GM21529 (cell line): ENCODE measurements at regions not wholly inside any gene's neighbourhood (a gene's known extent, or its start where the extent isn't known, plus 50 kb on each side); places are given as distances from the start of the nearest gene placed in this dataset.
"Not testable (repeated sequence)": the region's sequence is repeated elsewhere in the genome, so short reads cannot be mapped to it uniquely, and the experiment has no call there.

ENCODE experiments used
- ATAC-seq: cut with Tn5 transposase; IDR thresholded peaks from one replicate; pipeline ENCODE4 v1.9.1; 2021; ENCODE audit not compliant: unreplicated experiment

DNA sequence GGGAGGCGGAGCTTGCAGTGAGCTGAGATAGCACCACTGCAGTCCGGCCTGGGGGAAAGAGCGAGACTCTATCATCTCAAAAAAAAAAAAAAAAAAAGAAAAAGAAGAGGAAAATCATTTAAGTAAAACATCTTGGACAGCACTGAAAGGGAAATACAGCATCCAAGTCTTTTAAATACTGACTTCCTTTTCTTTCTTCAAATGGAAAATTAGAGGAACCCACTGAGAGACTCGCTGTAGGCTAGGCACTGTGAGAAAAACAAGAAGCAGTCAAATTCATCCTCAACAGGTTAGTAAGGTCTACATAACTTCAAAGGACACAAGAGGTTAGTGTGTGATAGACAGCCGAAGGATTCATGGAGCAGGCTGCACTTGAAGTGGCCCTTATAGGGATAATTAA, 243.7 kb downstream of the BLID start:
- ATAC-seq, result no peak

DNA sequence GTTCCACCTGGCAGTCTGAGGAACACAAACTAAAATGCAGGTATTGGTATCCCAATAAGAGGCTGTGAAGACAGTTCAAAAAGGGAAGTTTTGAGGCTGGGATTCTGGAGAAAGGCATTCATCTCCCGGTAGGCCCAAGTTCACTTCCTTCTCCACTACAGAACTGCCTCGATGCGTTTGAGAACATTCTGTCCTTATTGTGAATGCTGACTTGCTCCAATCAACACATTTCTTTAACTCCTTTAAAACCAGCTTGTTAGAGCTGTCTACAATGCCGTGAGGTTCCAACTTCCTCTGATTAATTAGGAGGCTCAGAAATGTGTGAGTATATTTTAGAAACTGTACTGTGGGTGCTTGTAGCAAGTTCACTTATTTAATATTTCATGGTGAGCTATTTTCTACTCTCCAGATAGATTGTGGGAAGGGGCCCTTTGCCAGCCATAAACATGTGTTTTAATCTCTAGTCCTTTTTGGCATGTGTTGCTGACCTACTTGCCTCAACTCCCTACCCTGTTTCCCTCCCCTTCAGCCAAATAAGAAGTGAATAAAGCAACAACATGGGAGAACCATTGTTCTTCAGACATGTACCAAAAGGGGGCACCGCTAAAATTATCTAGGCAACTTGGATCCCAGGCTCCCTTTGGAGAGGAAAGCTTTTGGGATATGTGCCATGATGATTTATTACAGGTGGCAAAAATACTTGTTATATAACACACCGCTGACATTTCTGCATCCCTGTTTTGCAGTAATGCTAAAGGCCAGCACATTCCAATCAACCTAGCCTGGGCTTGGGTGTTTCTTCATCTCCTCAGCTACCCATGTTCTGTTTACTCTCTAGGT, 245.6 kb downstream of the BLID start:
- ATAC-seq, result no peak

DNA sequence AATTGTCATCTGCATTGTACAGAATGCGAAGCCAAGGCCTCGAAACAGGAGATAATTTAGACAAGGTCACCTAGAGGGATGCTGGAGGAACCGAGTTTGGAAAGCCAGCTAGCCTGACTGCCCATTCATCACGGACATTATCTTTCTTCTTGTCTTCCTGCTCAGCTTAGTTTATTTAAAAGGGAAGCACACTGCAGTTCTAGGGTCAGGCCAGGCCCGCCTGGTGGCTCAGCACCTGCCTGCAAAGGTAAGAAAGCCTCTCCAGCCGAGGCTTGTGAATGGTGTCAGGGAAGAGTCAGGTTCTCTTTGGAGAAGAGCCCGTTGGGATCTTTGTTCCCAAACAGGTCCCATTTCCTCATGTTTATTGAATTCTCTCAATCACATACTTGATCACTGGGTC, 246.5 kb downstream of the BLID start:
- ATAC-seq, result no peak

DNA sequence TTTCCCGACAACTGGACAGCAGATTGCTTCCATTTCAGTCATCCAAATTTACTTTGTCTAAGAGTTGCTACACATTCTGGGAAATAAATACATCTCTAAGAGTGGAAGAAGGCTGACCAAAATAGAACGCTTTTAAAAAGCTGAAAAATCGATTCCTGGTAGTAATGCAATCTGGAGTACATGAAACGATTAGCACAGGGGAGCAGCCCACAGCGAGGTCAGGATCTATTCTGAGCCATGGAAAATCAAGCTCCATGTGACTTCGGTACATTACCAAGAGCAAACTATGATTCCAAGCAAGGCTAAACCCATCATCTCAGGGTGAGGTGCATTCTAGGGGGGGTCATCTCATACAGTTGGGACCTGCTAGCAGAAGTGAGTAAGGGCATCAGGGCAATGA, 249.3 kb downstream of the BLID start:
- ATAC-seq, result no peak

DNA sequence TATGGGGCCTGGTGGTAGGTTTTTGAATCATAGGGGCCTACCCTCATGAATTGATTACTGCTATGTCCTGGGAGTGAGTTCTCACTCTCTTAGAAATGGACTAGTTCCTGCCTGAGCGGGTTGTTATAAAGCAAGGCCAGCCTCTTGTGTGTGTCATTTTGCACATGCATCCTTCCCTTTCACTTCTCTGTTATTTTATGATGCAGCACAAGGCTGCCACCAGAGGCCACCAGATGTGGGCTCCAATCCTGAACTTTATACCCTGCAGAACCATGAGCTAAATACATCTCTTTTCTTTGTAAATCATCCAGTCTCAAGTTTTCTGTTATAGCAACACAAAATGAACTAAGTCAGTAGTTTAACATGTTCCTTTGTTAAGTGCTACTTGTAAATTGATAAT, 251.4 kb downstream of the BLID start:
- no peak for ATAC-seq

DNA sequence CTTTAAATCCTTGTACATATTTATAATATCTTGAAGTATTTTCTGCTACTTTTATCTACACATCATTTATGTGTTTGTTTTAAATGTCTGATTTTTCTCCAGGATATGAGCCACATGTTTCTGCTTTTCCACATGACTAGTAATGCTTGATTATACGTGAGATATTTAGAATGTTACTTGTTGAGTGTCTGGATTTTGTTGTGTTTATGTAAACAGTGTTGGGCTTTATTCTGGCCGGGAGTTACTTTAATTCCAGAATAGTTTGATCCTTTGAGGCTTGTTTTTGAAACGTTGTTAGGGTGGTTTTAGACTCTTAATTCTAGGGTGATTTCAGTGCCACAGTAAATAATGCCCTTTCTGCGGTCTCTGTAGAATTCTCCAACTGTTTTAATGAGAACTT, 252.9 kb downstream of the BLID start:
- no peak for ATAC-seq

DNA sequence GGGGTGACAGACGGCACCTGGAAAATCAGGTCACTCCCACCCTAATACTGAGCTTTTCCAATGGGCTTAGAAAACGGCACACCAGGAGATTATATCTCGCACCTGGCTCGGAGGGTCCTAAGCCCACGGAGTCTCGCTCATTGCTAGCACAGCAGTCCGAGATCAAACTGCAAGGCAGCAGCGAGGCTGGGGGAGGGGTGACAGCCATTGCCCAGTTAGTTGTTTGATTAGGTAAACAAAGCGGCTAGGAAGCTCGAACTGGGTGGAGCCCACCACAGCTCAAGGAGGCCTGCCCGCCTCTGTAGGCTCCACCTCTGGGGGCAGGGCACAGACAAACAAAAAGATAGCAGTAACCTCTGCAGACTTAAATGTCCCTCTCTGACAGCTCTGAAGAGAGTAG, 260.9 kb downstream of the BLID start:
- ATAC-seq, result not testable (repeated sequence)

DNA sequence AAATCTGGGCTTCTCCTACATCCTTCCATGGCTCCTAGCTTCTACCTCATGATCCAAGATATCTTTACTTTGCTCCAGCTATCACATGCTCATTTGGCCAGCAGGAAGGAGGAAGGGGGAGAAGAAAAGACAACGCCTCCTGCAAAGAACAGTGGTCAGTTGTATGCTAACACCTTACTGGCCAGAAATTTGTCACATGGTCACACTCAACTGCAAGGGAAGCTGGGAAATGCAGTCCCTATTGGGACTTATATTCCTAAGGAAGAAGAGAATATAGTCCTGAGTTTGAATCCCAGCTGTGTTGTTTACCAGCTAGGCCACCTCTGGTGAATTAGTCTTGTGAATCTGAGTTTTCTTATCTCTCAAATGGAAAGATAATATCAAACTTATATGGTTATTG, 272.0 kb downstream of the BLID start:
- no peak for ATAC-seq

DNA sequence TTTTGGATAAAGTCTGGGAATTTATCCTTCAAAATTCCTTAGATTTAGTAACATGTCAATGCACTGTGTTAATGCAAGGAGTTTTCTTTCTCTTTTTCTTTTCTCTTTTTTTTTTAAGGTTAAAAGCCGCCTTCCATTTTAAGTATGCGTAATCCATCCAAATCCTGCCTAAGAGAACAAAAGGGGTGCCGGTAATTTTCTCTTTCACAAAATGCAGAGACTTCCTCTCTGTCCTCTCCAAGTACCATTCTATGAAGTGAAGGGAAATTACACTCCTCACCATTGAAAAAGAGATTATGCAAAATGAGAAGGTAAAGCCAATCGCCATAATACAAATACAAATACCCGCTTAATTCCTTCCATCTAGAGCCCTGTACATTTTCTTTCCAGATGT, 273.8 kb downstream of the BLID start:
- no peak for ATAC-seq

DNA sequence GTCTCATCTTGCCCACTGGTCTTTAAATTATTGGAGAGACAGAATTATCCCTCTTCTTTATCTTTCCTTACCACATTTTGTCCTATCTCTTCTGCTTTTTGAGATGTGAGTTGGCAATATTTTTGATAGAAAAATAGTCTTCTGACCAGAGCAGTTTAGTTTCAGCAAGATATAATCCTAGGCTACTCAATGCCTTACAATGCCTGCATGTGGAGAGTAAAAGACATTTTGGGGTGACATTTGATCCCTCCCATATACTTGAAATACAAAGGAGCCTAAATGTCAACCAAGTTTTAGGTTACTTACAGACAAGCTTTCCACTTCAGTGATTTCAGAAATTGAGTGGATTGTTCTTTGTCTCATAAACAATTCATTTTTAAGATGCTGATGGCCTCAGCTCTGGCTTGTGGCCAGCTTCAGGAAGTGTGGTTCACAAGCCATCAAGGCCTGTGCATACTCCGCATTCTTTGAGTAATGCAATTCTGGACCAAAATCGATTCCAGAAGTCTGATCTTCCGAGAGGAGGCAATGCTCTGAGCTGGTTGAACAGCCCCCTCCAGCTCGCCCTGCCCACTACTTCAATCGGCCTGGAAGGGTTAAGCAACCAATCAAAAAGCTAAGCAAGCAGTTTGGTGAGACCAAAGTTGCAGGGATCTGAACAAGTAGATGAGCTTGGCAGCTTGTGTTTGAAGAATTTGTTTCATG, 274.4 kb downstream of the BLID start:
- ATAC-seq, result no peak

DNA sequence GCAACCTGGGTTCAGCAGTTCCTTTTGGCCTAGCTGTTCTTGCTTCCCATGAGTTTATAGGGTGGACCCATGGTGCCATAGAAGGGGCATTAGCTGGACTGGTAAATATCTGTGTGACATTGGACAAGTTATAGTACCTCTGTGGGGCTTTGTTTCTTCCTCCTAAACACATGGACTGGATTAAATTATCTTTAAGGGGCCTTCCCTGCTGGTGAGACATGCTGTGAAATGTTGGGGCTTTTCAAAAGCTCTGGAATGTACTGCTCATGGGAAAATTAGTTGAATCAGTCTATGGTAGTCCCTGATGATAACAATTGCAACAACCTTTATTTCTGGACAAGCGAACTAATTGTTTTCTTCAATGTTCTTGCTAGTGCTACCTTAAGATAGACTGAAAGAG, 276.2 kb downstream of the BLID start:
- ATAC-seq, result no peak

DNA sequence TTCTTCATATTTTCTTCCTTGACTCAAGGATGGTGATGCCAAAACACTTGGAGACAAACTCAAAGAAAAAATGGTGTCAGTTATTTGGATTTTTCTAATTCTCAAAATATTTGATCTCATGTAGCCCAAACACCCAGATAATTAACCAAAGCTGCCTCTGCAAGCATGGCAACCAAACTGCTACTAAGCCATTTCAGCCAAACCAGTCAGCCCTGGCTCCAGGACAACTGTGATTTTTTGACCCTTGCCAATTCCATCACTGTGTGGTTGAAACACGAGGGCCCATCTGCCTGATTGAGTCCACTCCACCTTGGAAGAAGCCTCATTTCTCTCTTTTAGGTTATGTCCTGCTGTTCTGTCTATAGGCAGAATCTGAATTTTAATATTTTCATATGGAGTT, 277.4 kb downstream of the BLID start:
- ATAC-seq, result no peak

DNA sequence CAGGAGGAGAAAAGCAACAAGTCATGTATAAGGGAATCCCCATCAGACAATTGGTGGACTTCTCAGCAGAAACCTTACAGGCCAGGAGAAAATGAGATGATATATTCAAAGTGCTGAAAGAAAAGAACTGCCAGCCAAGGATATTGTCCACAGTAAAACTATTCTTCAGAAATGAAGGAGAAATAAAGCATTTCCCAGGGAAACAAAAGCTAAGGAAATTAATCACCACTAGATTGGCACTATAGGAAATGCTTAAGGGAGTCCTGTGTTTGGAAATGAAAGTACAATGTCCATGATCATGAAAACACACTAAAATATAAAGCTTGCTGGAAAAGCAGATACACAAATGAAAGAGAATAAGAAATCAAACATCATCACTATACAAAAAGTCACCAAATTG, 282.0 kb downstream of the BLID start:
- no peak for ATAC-seq

DNA sequence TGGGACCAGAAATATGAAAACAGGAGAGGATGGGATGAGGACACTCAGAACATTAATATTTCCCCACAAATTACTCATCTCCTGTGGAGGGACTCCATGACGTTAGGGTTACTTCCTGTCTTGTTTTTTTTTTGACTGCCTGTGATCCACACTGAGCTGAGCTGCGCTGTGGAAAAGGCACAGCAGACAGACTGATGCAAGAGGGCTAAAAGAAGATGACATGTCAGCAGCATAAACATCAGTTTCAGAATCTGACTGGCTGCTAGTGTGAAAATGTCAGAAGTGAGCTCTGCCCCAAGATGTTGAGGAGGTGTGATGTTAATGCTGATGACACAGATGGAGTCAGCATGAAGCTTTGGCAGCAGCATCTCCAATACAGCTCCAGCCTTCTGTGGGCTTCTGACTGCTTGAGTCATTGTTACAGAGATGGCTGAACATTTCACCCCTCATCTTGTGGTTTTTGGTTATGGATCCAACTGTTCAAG, 286.8 kb downstream of the BLID start:
- ATAC-seq, result no peak

DNA sequence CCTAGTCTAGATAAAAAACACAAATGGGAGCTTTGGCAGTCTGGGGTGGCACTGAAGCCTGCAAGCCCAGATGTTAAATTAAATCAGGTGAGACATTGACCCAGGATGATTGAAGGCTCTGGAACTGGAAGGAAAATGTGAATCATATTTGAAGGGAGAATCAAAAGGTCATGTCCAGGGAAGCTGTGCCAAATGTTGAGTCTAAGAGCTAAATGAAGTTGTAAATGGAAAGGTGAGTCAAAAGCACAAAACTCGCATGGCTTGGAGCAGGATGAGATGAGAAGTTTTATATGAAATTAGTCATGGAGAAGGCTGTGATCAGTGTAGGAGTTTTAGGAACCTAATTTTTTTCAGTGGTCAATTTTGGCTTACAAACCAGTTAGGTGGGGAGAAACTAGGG, 301.1 kb downstream of the BLID start:
- ATAC-seq, result no peak

DNA sequence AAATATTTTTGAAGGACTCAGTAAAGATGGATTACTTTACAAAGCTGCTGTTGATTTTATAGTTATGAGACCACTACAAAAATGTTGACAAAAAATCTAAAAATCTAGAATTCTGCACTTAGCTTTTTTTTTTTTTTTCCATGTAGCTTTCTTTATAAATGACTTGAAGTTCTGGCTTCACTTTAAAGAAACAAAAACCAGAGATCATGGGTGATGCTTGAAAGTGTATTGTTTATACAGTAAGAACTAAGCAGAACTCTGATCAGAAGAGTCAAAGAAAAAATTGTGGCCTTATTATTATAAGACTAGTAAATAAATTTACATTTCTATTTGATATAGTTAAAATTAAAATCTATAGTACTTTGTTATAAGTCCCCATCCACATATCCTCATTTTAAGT, 301.7 kb downstream of the BLID start:
- no peak for ATAC-seq

DNA sequence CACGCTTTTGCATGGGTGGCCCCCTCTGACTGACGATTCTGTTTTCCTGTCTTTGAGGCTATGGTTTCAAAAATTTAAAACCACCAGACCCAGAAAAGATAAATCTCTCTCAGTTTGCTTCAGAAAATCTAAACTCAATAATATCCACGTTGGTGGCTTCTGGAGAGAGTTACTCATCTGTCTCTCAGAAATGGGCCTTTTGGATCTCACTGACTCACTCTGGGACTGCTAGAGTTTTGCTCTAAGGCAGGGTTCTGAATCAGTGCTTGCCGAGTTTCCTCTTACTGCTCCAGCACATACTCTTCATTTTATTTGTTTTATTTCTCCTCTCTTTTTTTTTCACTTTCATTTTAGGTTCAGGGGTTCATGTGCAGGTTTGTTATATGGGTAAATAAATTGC, 305.7 kb downstream of the BLID start:
- ATAC-seq, result no peak

DNA sequence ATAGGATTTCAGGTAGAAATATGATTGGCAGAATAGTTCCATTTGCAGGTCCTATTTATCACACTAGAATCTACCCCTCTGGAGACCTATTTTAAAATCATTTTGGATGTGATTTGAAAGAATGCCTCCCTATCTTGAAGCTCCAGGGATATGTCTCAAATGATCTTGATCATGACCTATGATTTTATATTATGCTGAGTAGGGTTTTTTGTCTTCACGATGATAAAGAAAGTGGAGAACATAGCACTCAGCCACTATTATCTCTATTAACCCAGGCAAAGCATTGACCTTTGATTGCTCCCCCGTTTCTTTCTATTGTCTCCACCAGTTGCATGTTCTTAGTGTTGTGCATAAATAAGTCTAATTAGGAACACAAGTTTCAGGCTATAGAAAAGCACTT, 307.9 kb downstream of the BLID start:
- no peak for ATAC-seq

DNA sequence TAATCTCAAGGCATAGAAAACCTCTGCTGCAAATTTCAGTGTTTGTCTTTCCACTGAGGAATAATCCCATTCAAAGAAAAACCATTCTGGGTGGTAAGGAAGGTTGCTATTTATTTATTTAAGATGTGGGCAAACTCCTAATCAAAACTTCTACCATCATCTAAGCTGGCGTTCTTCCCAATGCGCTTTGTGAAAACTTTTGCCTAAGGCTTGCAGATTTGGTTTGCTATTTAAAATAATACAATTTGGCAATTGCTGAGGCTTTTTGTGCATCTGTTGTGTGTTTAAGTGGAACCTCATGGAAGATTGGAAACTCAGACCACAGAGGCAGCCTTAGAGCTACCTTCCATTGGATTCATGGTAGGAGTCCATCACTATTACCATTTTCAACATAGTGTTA, 309.0 kb downstream of the BLID start:
- no peak for ATAC-seq

DNA sequence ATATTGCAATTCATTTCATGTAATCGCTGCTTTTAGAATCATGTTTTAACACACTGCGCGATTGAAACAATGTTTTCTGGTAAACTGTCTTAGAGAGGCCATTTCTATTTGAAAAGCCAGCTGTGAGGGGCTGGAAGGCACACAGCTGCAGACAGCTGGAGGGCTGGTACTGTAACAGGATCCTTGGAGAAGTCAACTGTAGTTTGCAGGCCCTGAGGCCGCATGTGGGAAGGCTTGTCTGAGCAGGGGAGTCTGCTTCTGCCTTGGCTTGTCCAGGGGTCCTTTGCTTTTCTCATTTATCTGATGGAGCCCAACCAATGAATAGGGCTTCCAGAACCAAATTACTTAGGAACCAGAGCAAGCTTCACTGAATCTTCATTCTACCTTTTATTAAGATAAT, 313.5 kb downstream of the BLID start:
- no peak for ATAC-seq

DNA sequence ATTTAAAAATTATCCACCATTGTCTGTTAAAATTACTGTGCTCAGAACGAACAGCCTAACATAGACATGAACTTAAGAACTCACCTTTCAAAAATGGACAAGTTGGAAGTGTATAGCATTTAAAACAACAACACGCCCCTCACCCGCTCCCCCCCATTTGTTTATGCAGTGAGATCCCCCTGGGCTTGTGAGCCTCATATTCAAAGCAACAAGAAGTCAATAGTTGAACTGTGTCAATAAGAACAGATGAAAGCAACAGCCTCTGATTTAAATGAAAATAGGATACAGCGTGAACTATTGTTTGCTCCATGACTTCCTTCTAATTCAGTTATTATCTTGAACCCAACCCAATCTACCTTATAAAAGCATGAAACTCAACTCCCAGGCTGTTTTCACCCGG, 314.2 kb downstream of the BLID start:
- no peak for ATAC-seq

DNA sequence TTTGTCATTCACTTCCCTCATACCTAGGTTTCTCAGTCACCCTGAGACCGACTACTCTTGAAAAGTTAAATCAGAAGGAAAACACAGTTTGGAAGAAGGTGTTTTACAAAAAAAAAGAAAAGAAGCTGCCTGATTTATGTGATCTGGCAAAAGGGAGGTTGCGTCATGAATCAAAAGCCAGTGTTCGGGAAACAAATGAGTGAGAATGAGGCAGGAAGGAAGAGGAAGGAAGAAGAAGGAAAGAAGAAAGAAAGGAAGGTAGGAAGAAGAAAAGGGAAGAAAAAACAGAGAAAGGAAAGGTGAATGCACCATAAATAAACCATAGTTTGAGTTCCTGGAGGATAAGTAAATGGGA, 314.6 kb downstream of the BLID start:
- ATAC-seq, result no peak
